ENCODE measurements at regions not wholly inside any gene's neighbourhood (a gene's known extent, or its start where the extent isn't known, plus 50 kb on each side); places are given as distances from the start of the nearest gene placed in this dataset.

- TF ChIP-seq CTCF (conservative IDR thresholded peaks at IDR 0.05; ENCODE audit: low read length) (no peak), EZH2phosphoT487 (IDR thresholded peaks at IDR 0.05; ENCODE audit: borderline replicate concordance) (no peak)
Observed at GRCh38 chr9:107836300-107836699, 346.7 kb upstream of the KLF4 start.

Measured in Loucy (cell line).